Naive B cell (primary cell): ENCODE measurements at regions not wholly inside any gene's neighbourhood (a gene's known extent, or its start where the extent isn't known, plus 50 kb on each side); places are given as distances from the start of the nearest gene placed in this dataset.

Experiments
- ATAC-seq, 2 donors: fragments of 150-1000 bp; cut with Tn5 transposase; 2 replicates each; pipeline ENCODE4 v1.10.0; 2021; ENCODE audit warnings: low read depth in 2 of 2, mild to moderate bottlenecking in 2 of 2, moderate library complexity in 2 of 2
- DNase-seq: peaks from one replicate; pipeline ENCODE4 v3.0.0; 2022
- H3K27ac Mint-ChIP-seq, 6 donors: one replicate each; pipeline ENCODE4 v1.8.0; 2020 to 2022; ENCODE audit warnings: mild to moderate bottlenecking in 6 of 6, mixed read lengths in 6 of 6, moderate library complexity in 5 of 6, inconsistent platforms in 2 of 6
- H3K27me3 Mint-ChIP-seq, 3 donors: one replicate each; pipeline ENCODE4 v1.8.0; 2021 to 2022; ENCODE audit warnings: mixed read lengths in 3 of 3, mild to moderate bottlenecking in 1 of 3
- H3K36me3 Mint-ChIP-seq, 2 donors: one replicate each; pipeline ENCODE4 v1.8.0; 2020 to 2022; ENCODE audit warnings: mixed read lengths in 2 of 2, inconsistent platforms in 1 of 2, mild to moderate bottlenecking in 1 of 2
- H3K4me1 Mint-ChIP-seq, 3 donors: one replicate each; pipeline ENCODE4 v1.8.0; 2020 to 2022; ENCODE audit warnings: mixed read lengths in 3 of 3, inconsistent platforms in 1 of 3, mild to moderate bottlenecking in 1 of 3, moderate library complexity in 1 of 3
- H3K4me3 Mint-ChIP-seq, 8 donors: one replicate each; pipeline ENCODE4 v1.8.0; 2020 to 2022; ENCODE audit warnings: mild to moderate bottlenecking in 8 of 8, mixed read lengths in 8 of 8, moderate library complexity in 8 of 8, inconsistent platforms in 2 of 8
- H3K9me3 Mint-ChIP-seq, 7 donors: one replicate each; pipeline ENCODE4 v1.8.0; 2020 to 2022; ENCODE audit warnings: mixed read lengths in 7 of 7, mild to moderate bottlenecking in 5 of 7, inconsistent platforms in 2 of 7, moderate library complexity in 1 of 7

GRCh38 chr10:89119651-89120050, 87.5 kb downstream of the CH25H start:
- DNase-seq (no peak), ATAC-seq (no peak)
- no peaks in the 10 kb centered on the region for H3K36me3 Mint-ChIP-seq
- no peaks in the 10 kb centered on the region for H3K9me3 Mint-ChIP-seq
- H3K27ac Mint-ChIP-seq: no peak overlapping the region
- no peak overlapping the region for H3K4me3 Mint-ChIP-seq
- H3K27me3 Mint-ChIP-seq: peaks cover 3 to 6% (median 6%) of the 10 kb centered on the region in 3 donors
- peaks cover 2 to 9% (median 7%) of the 10 kb centered on the region in 3 donors for H3K4me1 Mint-ChIP-seq

- Mint-ChIP-seq H3K4me3 (no peak overlapping the region), H3K27ac (no peak overlapping the region), H3K4me1 (peaks cover 0 to 4% (median 3%) of the 10 kb centered on the region in 3 donors), H3K27me3 (peaks cover 3 to 8% (median 3%) of the 10 kb centered on the region in 3 donors), H3K9me3 (peaks cover 0 to 7% (median 0%) of the 10 kb centered on the region in 7 donors), H3K36me3 (peaks cover 5 to 8% of the 10 kb centered on the region in 2 donors)
- DNase-seq (no peak), ATAC-seq (no peak)
Measured at GRCh38 chr10:89118091-89118490, 89.0 kb downstream of the CH25H start.

- Mint-ChIP-seq H3K4me3 (no peak overlapping the region), H3K27ac (no peak overlapping the region), H3K36me3 (peaks cover 5 to 8% of the 10 kb centered on the region in 2 donors), H3K4me1 (no peaks in the 10 kb centered on the region), H3K27me3 (peaks cover 0 to 10% (median 8%) of the 10 kb centered on the region in 3 donors), H3K9me3 (peaks cover 0 to 14% (median 0%) of the 10 kb centered on the region in 7 donors)
- DNase-seq (no peak), ATAC-seq (no peak)
Measured at GRCh38 chr10:89115876-89116627, 91.1 kb downstream of the CH25H start.

- DNase-seq (no peak), ATAC-seq (no peak)
- Mint-ChIP-seq H3K9me3 (peaks cover 0 to 14% (median 0%) of the 10 kb centered on the region in 7 donors), H3K27ac (no peak overlapping the region), H3K27me3 (peaks cover 0 to 10% (median 8%) of the 10 kb centered on the region in 3 donors), H3K4me1 (no peaks in the 10 kb centered on the region), H3K36me3 (peaks cover 5 to 8% of the 10 kb centered on the region in 2 donors), H3K4me3 (no peak overlapping the region)
Measured at GRCh38 chr10:89114846-89115625, 92.1 kb downstream of the CH25H start.

GRCh38 chr10:89102735-89103134, 104.4 kb downstream of the CH25H start:
- Mint-ChIP-seq H3K4me3 (no peak overlapping the region), H3K27ac (no peak overlapping the region), H3K4me1 (no peaks in the 10 kb centered on the region), H3K27me3 (no peaks in the 10 kb centered on the region), H3K36me3 (no peaks in the 10 kb centered on the region), H3K9me3 (peaks cover 0 to 13% (median 3%) of the 10 kb centered on the region in 7 donors)
- DNase-seq (no peak), ATAC-seq (no peak)

GRCh38 chr10:89101943-89102342, 105.2 kb downstream of the CH25H start:
- DNase-seq: no peak
- Mint-ChIP-seq H3K27me3 (no peaks in the 10 kb centered on the region), H3K4me3 (no peak overlapping the region), H3K4me1 (no peaks in the 10 kb centered on the region), H3K36me3 (no peaks in the 10 kb centered on the region), H3K27ac (no peak overlapping the region), H3K9me3 (peaks cover 0 to 10% (median 2%) of the 10 kb centered on the region in 7 donors)
- ATAC-seq: no peak

- Mint-ChIP-seq H3K9me3 (no peaks in the 10 kb centered on the region), H3K4me1 (no peaks in the 10 kb centered on the region), H3K27ac (no peak overlapping the region), H3K36me3 (no peaks in the 10 kb centered on the region), H3K4me3 (no peak overlapping the region), H3K27me3 (no peaks in the 10 kb centered on the region)
- ATAC-seq (no peak), DNase-seq (no peak)
Measured at GRCh38 chr10:89100680-89101079, 106.4 kb downstream of the CH25H start.

GRCh38 chr10:89097226-89097625, 106.6 kb downstream of the FAS start:
- H3K27me3 Mint-ChIP-seq: no peaks in the 10 kb centered on the region
- no peak overlapping the region for H3K27ac Mint-ChIP-seq

GRCh38 chr10:89095701-89096391, 105.2 kb downstream of the FAS start:
- H3K27ac Mint-ChIP-seq: no peak overlapping the region
- ATAC-seq (no peak), DNase-seq (no peak)
- H3K27me3 Mint-ChIP-seq: no peaks in the 10 kb centered on the region
- H3K9me3 Mint-ChIP-seq: no peaks in the 10 kb centered on the region
- H3K36me3 Mint-ChIP-seq: no peaks in the 10 kb centered on the region
- no peaks in the 10 kb centered on the region for H3K4me1 Mint-ChIP-seq
- no peak overlapping the region for H3K4me3 Mint-ChIP-seq

More at GRCh38 chr10:89097226-89097625, 106.6 kb downstream of the FAS start:
- H3K4me1 Mint-ChIP-seq: no peaks in the 10 kb centered on the region
- no peaks in the 10 kb centered on the region for H3K9me3 Mint-ChIP-seq
- no peak overlapping the region for H3K4me3 Mint-ChIP-seq
- H3K36me3 Mint-ChIP-seq: no peaks in the 10 kb centered on the region
- ATAC-seq (no peak), DNase-seq (no peak)

- DNase-seq: no peak
- Mint-ChIP-seq H3K4me3 (no peak overlapping the region), H3K27me3 (no peaks in the 10 kb centered on the region), H3K36me3 (no peaks in the 10 kb centered on the region), H3K27ac (no peak overlapping the region), H3K4me1 (no peaks in the 10 kb centered on the region), H3K9me3 (no peaks in the 10 kb centered on the region)
- no peak for ATAC-seq
Measured at GRCh38 chr10:89093728-89094127, 103.1 kb downstream of the FAS start.

- no peak for DNase-seq
- peak overlapping the region in 1 of 6 donors; percentile 53 for H3K27ac Mint-ChIP-seq
- ATAC-seq: no peak
- H3K36me3 Mint-ChIP-seq: no peaks in the 10 kb centered on the region
- H3K4me3 Mint-ChIP-seq: peak overlapping the region in 1 of 8 donors; percentile 44
- no peaks in the 10 kb centered on the region for H3K4me1 Mint-ChIP-seq
- no peaks in the 10 kb centered on the region for H3K27me3 Mint-ChIP-seq
- no peaks in the 10 kb centered on the region for H3K9me3 Mint-ChIP-seq
Measured at GRCh38 chr10:89092981-89093380, 102.4 kb downstream of the FAS start.

GRCh38 chr10:89092439-89092838, 101.8 kb downstream of the FAS start:
- Mint-ChIP-seq H3K36me3 (no peaks in the 10 kb centered on the region), H3K9me3 (no peaks in the 10 kb centered on the region)

GRCh38 chr10:89091496-89091895, 100.9 kb downstream of the FAS start:
- Mint-ChIP-seq H3K36me3 (no peaks in the 10 kb centered on the region), H3K9me3 (no peaks in the 10 kb centered on the region), H3K4me1 (peaks cover 0 to 2% (median 0%) of the 10 kb centered on the region in 3 donors), H3K27me3 (no peaks in the 10 kb centered on the region), H3K4me3 (no peak overlapping the region), H3K27ac (no peak overlapping the region)
- ATAC-seq (no peak), DNase-seq (no peak)

More at GRCh38 chr10:89092439-89092838, 101.8 kb downstream of the FAS start:
- Mint-ChIP-seq H3K4me3 (no peak overlapping the region), H3K27ac (peak overlapping the region in 1 of 6 donors; percentile 53), H3K4me1 (no peaks in the 10 kb centered on the region), H3K27me3 (no peaks in the 10 kb centered on the region)
- DNase-seq: no peak
- ATAC-seq: no peak
